HEK293 (cell line): ENCODE measurements at regions not wholly inside any gene's neighbourhood (a gene's known extent, or its start where the extent isn't known, plus 50 kb on each side); places are given as distances from the start of the nearest gene placed in this dataset.
"Not testable (repeated sequence)": the region's sequence is repeated elsewhere in the genome, so short reads cannot be mapped to it uniquely, and the experiment has no call there.

Experiments
- CTCF ChIA-PET: fragments of 350-600 bp; formaldehyde crosslinking; extraction: SDS; loops from one replicate; lab custom pipeline; 2021; ENCODE audit warnings: antibody characterized with exemption; lab: Yijun Ruan, JAX
- POLR2A ChIA-PET: fragments of 300-600 bp; formaldehyde crosslinking; extraction: SDS; loops from one replicate; lab custom pipeline; 2020; ENCODE audit warnings: antibody characterized with exemption, inconsistent platforms; lab: Yijun Ruan, JAX
- H3K27ac ChIP-seq: fragments of 200-500 bp; sonication (Bioruptor generic); 2 replicates; pipeline ENCODE4 v1.5.1; 2014; ENCODE audit warnings: low read depth, low read length, control low read depth, inconsistent platforms; ENCODE audit errors: extremely low read depth
- H3K36me3 ChIP-seq, 2 experiments: fragments of 200-500 bp in 1 of 2; sonication (Bioruptor generic) in 1 of 2; 1 replicate in 1 of 2; 2 replicates in 1 of 2; pipeline ENCODE4 v1.5.1; 2014 to 2017; ENCODE audit warnings: inconsistent platforms in 2 of 2, low read length in 2 of 2; ENCODE audit not compliant: control insufficient read depth in 2 of 2, insufficient read depth in 1 of 2
- H3K4me1 ChIP-seq: fragments of 200-500 bp; sonication (Bioruptor generic); 2 replicates; pipeline ENCODE4 v1.5.1; 2014; ENCODE audit warnings: mild to moderate bottlenecking, low read length, inconsistent platforms; ENCODE audit not compliant: control insufficient read depth, insufficient read depth
- H3K4me3 ChIP-seq: 2 replicates; pipeline ENCODE4 v1.5.1; 2011; ENCODE audit warnings: low read depth, mild to moderate bottlenecking, control low read depth, low read length, moderate library complexity
- H3K9me3 ChIP-seq: fragments of 200-500 bp; sonication (Bioruptor generic); 2 replicates; pipeline ENCODE4 v1.5.1; 2014; ENCODE audit warnings: low read depth, low read length, inconsistent platforms; ENCODE audit not compliant: control insufficient read depth, insufficient read depth
- GLIS1 ChIP-seq: fragments of 450-650 bp; formaldehyde crosslinking; IDR thresholded peaks from 2 replicates; pipeline ENCODE4 v1.5.1; 2016; ENCODE audit warnings: missing biosample characterization, missing genetic modification characterization
- KLF7 ChIP-seq: fragments of 450-650 bp; formaldehyde crosslinking; IDR thresholded peaks from 2 replicates; pipeline ENCODE4 v1.5.1; 2016; ENCODE audit warnings: missing biosample characterization, missing genetic modification characterization, borderline replicate concordance
- OVOL3 ChIP-seq: fragments of 450-650 bp; formaldehyde crosslinking; IDR thresholded peaks from 2 replicates; pipeline ENCODE4 v1.5.1; 2016; ENCODE audit warnings: missing biosample characterization, missing genetic modification characterization
- SCRT2 ChIP-seq: fragments of 450-650 bp; formaldehyde crosslinking; IDR thresholded peaks from 2 replicates; pipeline ENCODE4 v1.5.1; 2016; ENCODE audit warnings: missing biosample characterization, missing genetic modification characterization
- WT1 ChIP-seq: fragments of 450-650 bp; formaldehyde crosslinking; IDR thresholded peaks from 2 replicates; pipeline ENCODE4 v1.5.1; 2016; ENCODE audit warnings: missing biosample characterization, missing genetic modification characterization
- YY2 ChIP-seq: fragments of 450-650 bp; formaldehyde crosslinking; IDR thresholded peaks from 2 replicates; pipeline ENCODE4 v1.5.1; 2016; ENCODE audit warnings: missing biosample characterization, missing genetic modification characterization
- ZBTB7A ChIP-seq: fragments of 450-650 bp; formaldehyde crosslinking; IDR thresholded peaks from 2 replicates; pipeline ENCODE4 v1.5.1; 2016; ENCODE audit warnings: low read depth, missing biosample characterization, missing genetic modification characterization
- ZNF138 ChIP-seq: fragments of 450-650 bp; formaldehyde crosslinking; IDR thresholded peaks from 2 replicates; pipeline ENCODE4 v1.5.1; 2016; ENCODE audit warnings: missing biosample characterization, missing genetic modification characterization, borderline replicate concordance
- ZNF184 ChIP-seq: fragments of 450-650 bp; IDR thresholded peaks from 2 replicates; pipeline ENCODE4 v1.5.1; 2018; ENCODE audit warnings: missing biosample characterization, mild to moderate bottlenecking, missing genetic modification characterization
- ZNF24 ChIP-seq: fragments of 450-650 bp; formaldehyde crosslinking; IDR thresholded peaks from 2 replicates; pipeline ENCODE4 v1.5.1; 2016; ENCODE audit warnings: missing biosample characterization, missing genetic modification characterization
- ZNF302 ChIP-seq: fragments of 450-650 bp; formaldehyde crosslinking; IDR thresholded peaks from 2 replicates; pipeline ENCODE4 v1.5.1; 2016; ENCODE audit warnings: missing biosample characterization, missing genetic modification characterization, low read depth
- ZNF311 ChIP-seq: fragments of 450-650 bp; formaldehyde crosslinking; IDR thresholded peaks from 2 replicates; pipeline ENCODE4 v1.5.1; 2017; ENCODE audit warnings: missing biosample characterization, missing genetic modification characterization, borderline replicate concordance
- ZNF391 ChIP-seq: fragments of 450-650 bp; formaldehyde crosslinking; IDR thresholded peaks from 2 replicates; pipeline ENCODE4 v1.5.1; 2016; ENCODE audit warnings: low read depth, missing biosample characterization, missing genetic modification characterization, borderline replicate concordance
- ZNF394 ChIP-seq: fragments of 450-650 bp; formaldehyde crosslinking; IDR thresholded peaks from 2 replicates; pipeline ENCODE4 v1.5.1; 2016; ENCODE audit warnings: missing biosample characterization, missing genetic modification characterization, mild to moderate bottlenecking, moderate library complexity, borderline replicate concordance
- ZNF530 ChIP-seq: fragments of 450-650 bp; formaldehyde crosslinking; IDR thresholded peaks from 2 replicates; pipeline ENCODE4 v1.5.1; 2016; ENCODE audit warnings: low read depth, missing biosample characterization, missing genetic modification characterization
- ZNF548 ChIP-seq: fragments of 450-650 bp; formaldehyde crosslinking; IDR thresholded peaks from 2 replicates; pipeline ENCODE4 v1.5.1; 2016; ENCODE audit warnings: missing biosample characterization, missing genetic modification characterization
- ZNF610 ChIP-seq: fragments of 450-650 bp; formaldehyde crosslinking; IDR thresholded peaks from 2 replicates; pipeline ENCODE4 v1.5.1; 2016; ENCODE audit warnings: missing biosample characterization, missing genetic modification characterization, borderline replicate concordance
- ZNF658 ChIP-seq: fragments of 450-650 bp; formaldehyde crosslinking; IDR thresholded peaks from 2 replicates; pipeline ENCODE4; 2016; ENCODE audit warnings: missing biosample characterization, missing genetic modification characterization
- ZNF707 ChIP-seq: fragments of 450-650 bp; formaldehyde crosslinking; IDR thresholded peaks from 2 replicates; pipeline ENCODE4 v1.5.1; 2016; ENCODE audit warnings: missing biosample characterization, missing genetic modification characterization
- ZNF76 ChIP-seq: fragments of 450-650 bp; formaldehyde crosslinking; IDR thresholded peaks from 2 replicates; pipeline ENCODE4; 2016; ENCODE audit warnings: low read depth, missing biosample characterization, missing genetic modification characterization, borderline replicate concordance
- ZXDB ChIP-seq: fragments of 450-650 bp; formaldehyde crosslinking; IDR thresholded peaks from 2 replicates; pipeline ENCODE4 v1.5.1; 2016; ENCODE audit warnings: missing biosample characterization, missing genetic modification characterization
- TF ChIP-seq, protein P1 (sequence below): fragments of 450-650 bp; formaldehyde crosslinking; IDR thresholded peaks from 2 replicates; pipeline ENCODE4 v1.5.1; 2016; ENCODE audit warnings: missing biosample characterization, missing genetic modification characterization
- TF ChIP-seq, protein P2 (sequence below): fragments of 450-650 bp; formaldehyde crosslinking; IDR thresholded peaks from 2 replicates; pipeline ENCODE4 v1.5.1; 2016; ENCODE audit warnings: missing biosample characterization, missing genetic modification characterization
- TF ChIP-seq, protein P3 (sequence below): IDR thresholded peaks from 2 replicates; pipeline ENCODE4 v1.6.1; 2011; ENCODE audit warnings: mild to moderate bottlenecking, low read depth, low read length, borderline replicate concordance
- TF ChIP-seq, protein P4 (sequence below): fragments of 450-650 bp; formaldehyde crosslinking; IDR thresholded peaks from 2 replicates; pipeline ENCODE4 v1.5.1; 2016; ENCODE audit warnings: missing biosample characterization, missing genetic modification characterization, low read depth
- TF ChIP-seq, protein P5 (sequence below): fragments of 450-650 bp; formaldehyde crosslinking; IDR thresholded peaks from 2 replicates; pipeline ENCODE4 v1.5.1; 2016; ENCODE audit warnings: missing biosample characterization, missing genetic modification characterization

DNA sequence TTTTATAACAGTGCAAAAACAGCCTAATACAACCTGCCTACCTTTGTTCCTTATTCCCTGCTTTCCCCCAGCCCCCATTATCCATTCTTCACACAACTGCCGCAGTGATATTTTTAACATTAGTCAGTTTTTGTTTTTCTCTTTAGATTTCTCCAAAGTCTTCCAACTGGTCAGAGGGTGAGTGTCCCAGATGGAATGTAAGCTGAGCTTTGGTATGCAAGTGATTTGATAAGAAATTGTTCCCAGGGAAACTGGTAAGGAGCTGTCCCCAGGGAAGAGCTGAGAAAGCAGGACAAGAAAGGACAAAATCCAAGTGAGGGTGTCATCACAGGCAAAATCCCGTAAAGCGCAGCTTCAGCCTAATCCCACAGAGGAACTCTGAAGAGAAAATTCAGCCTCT is 475.5 kb upstream of the ADGRL3 start (continued):
- TF ChIP-seq ZNF184 (no peak), ZXDB (tag by site-specific recombination) (no peak), ZNF548 (tag by site-specific recombination) (no peak), SCRT2 (no peak), ZNF24 (no peak), ZNF610 (no peak), ZNF311 (tag by site-specific recombination) (no peak)
- TF ChIP-seq, protein P1, sequence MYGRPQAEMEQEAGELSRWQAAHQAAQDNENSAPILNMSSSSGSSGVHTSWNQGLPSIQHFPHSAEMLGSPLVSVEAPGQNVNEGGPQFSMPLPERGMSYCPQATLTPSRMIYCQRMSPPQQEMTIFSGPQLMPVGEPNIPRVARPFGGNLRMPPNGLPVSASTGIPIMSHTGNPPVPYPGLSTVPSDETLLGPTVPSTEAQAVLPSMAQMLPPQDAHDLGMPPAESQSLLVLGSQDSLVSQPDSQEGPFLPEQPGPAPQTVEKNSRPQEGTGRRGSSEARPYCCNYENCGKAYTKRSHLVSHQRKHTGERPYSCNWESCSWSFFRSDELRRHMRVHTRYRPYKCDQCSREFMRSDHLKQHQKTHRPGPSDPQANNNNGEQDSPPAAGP: no peak
- TF ChIP-seq, protein P2, sequence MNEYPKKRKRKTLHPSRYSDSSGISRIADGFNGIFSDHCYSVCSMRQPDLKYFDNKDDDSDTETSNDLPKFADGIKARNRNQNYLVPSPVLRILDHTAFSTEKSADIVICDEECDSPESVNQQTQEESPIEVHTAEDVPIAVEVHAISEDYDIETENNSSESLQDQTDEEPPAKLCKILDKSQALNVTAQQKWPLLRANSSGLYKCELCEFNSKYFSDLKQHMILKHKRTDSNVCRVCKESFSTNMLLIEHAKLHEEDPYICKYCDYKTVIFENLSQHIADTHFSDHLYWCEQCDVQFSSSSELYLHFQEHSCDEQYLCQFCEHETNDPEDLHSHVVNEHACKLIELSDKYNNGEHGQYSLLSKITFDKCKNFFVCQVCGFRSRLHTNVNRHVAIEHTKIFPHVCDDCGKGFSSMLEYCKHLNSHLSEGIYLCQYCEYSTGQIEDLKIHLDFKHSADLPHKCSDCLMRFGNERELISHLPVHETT (tag by site-specific recombination): no peak

DNA sequence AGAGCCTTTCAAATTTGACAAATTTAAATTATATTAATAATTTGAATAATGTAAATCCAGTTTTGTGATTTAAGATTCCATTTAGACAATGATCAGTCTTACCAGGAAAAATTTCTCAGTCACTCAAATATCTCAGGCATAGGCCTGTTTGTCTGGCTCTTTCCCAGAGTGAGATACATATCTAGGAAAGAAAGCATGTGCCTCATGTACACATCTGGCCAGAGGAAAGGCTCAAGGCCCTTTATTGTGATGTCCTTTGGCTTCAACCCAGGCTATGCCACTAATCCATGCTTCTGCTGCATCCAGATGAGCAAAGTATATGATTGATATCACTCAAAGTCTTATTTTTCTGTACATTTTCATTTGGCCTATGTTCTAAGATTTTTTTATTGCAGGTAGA is 473.3 kb upstream of the ADGRL3 start:
- H3K4me3 ChIP-seq: no peak overlapping the region
- no peak for TF ChIP-seq ZNF302 (tag by site-specific recombination)
- no peak for TF ChIP-seq ZNF24
- TF ChIP-seq, all 188 proteins: peak for 0
- H3K9me3 ChIP-seq: no peaks in the 10 kb centered on the region
- no peaks in the 10 kb centered on the region for H3K4me1 ChIP-seq
- no peak overlapping the region for H3K27ac ChIP-seq
- ChIA-PET CTCF (no interaction called here), POLR2A (no interaction called here)
- H3K36me3 ChIP-seq: no peaks in the 10 kb centered on the region

DNA sequence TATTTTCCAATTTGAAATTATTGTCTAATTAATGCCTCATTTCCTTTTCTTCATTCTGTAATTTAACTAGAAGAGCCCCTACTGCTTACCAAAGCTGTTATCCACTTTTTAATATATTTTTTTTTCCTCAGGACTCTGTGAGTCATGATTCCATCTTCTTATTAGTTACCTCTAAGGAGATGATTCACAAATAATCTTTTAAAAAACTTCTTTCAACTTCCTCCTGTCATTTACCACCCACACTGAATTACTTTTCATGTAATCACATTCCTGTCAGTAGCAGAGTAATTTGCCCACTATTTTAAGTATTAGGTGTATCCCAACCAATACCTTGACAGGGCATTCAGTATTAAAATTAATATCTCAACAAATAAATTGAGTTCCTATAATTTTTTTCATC is 470.9 kb upstream of the ADGRL3 start:
- POLR2A ChIA-PET: no interaction called here

DNA sequence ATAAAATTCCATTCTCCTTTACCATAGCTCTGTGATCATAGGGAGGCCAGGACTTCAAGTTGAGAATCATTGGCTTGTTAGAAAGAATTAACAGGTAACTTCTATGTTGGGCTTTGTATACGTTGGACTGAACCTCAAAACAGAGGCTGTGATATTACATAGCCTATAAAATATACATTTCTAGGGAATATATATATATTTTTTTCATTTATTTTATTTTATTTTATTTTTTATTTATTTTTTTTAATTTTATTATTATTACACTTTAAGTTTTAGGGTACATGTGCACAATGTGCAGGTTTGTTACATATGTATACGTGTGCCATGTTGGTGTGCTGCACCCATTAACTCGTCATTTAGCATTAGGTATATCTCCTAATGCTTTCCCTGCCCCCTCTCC is 470.4 kb upstream of the ADGRL3 start:
- H3K4me1 ChIP-seq, H3K4me3 ChIP-seq, H3K9me3 ChIP-seq, CTCF ChIA-PET, H3K36me3 ChIP-seq, POLR2A ChIA-PET, H3K27ac ChIP-seq: not testable (repeated sequence)

More for the DNA sequence above, 470.9 kb upstream of the ADGRL3 start:
- no peaks in the 10 kb centered on the region for H3K4me1 ChIP-seq
- CTCF ChIA-PET: no interaction called here
- no peak overlapping the region for H3K4me3 ChIP-seq
- no peak overlapping the region for H3K27ac ChIP-seq
- H3K36me3 ChIP-seq: no peaks in the 10 kb centered on the region
- TF ChIP-seq ZNF138 (tag by site-specific recombination) (no peak), KLF7 (tag by site-specific recombination) (no peak), GLIS1 (tag by site-specific recombination) (no peak), ZNF658 (tag by site-specific recombination) (no peak), YY2 (tag by site-specific recombination) (no peak), ZBTB7A (tag by site-specific recombination) (no peak), ZNF530 (tag by site-specific recombination) (no peak), OVOL3 (tag by site-specific recombination) (no peak), ZNF76 (tag by site-specific recombination) (no peak), WT1 (tag by site-specific recombination) (no peak), ZNF707 (tag by site-specific recombination) (no peak), ZNF391 (tag by site-specific recombination) (no peak), ZNF394 (tag by site-specific recombination) (no peak)
- TF ChIP-seq, protein P3, sequence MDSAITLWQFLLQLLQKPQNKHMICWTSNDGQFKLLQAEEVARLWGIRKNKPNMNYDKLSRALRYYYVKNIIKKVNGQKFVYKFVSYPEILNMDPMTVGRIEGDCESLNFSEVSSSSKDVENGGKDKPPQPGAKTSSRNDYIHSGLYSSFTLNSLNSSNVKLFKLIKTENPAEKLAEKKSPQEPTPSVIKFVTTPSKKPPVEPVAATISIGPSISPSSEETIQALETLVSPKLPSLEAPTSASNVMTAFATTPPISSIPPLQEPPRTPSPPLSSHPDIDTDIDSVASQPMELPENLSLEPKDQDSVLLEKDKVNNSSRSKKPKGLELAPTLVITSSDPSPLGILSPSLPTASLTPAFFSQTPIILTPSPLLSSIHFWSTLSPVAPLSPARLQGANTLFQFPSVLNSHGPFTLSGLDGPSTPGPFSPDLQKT: no peak
- TF ChIP-seq, protein P4, sequence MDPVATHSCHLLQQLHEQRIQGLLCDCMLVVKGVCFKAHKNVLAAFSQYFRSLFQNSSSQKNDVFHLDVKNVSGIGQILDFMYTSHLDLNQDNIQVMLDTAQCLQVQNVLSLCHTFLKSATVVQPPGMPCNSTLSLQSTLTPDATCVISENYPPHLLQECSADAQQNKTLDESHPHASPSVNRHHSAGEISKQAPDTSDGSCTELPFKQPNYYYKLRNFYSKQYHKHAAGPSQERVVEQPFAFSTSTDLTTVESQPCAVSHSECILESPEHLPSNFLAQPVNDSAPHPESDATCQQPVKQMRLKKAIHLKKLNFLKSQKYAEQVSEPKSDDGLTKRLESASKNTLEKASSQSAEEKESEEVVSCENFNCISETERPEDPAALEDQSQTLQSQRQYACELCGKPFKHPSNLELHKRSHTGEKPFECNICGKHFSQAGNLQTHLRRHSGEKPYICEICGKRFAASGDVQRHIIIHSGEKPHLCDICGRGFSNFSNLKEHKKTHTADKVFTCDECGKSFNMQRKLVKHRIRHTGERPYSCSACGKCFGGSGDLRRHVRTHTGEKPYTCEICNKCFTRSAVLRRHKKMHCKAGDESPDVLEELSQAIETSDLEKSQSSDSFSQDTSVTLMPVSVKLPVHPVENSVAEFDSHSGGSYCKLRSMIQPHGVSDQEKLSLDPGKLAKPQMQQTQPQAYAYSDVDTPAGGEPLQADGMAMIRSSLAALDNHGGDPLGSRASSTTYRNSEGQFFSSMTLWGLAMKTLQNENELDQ (tag by site-specific recombination): no peak
- TF ChIP-seq, protein P5, sequence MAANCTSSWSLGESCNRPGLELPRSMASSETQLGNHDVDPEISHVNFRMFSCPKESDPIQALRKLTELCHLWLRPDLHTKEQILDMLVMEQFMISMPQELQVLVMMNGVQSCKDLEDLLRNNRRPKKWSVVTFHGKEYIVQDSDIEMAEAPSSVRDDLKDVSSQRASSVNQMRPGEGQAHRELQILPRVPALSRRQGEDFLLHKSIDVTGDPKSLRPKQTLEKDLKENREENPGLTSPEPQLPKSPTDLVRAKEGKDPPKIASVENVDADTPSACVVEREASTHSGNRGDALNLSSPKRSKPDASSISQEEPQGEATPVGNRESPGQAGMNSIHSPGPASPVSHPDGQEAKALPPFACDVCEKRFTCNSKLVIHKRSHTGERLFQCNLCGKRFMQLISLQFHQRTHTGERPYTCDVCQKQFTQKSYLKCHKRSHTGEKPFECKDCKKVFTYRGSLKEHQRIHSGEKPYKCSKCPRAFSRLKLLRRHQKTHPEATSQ (tag by site-specific recombination): no peak
- TF ChIP-seq, all 188 proteins: peak for 0
- no peaks in the 10 kb centered on the region for H3K9me3 ChIP-seq
